HT-29 (cell line): ENCODE measurements at regions not wholly inside any gene's neighbourhood (a gene's known extent, or its start where the extent isn't known, plus 50 kb on each side); places are given as distances from the start of the nearest gene placed in this dataset.
A peak's percentile ranks its signal among the peaks of the same experiment; 100 is the strongest.
"Not testable (repeated sequence)": the region's sequence is repeated elsewhere in the genome, so short reads cannot be mapped to it uniquely, and the experiment has no call there.

Experiments
- DNase-seq: peaks from one replicate; pipeline ENCODE4 v3.0.0-alpha.2; 2015; ENCODE audit warnings: low spot score

DNA sequence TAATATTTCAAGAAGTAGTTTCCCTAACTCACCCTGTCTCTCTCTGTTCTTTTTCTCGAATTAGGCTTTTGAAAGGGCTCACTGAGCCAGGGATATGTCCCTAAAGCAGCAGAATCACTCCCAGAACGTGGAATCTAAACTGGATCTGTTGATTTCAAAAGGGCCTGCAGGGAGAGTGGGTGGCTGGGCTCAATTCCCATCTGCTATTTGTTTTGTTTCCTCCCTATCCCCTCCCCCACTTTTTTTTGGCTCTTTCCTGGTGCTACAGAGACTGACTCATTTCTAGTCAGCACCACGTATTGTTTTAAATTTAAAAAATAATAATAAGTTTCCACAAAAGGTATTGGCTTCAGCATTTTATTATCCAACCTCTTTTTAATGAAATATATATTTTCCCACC, 961.5 kb downstream of the FAM181B start:
- DNase-seq = no peak

- not testable (repeated sequence) for DNase-seq
These were observed 963.8 kb downstream of the FAM181B start for GRCh38 chr11:81769906-81770305.

DNA sequence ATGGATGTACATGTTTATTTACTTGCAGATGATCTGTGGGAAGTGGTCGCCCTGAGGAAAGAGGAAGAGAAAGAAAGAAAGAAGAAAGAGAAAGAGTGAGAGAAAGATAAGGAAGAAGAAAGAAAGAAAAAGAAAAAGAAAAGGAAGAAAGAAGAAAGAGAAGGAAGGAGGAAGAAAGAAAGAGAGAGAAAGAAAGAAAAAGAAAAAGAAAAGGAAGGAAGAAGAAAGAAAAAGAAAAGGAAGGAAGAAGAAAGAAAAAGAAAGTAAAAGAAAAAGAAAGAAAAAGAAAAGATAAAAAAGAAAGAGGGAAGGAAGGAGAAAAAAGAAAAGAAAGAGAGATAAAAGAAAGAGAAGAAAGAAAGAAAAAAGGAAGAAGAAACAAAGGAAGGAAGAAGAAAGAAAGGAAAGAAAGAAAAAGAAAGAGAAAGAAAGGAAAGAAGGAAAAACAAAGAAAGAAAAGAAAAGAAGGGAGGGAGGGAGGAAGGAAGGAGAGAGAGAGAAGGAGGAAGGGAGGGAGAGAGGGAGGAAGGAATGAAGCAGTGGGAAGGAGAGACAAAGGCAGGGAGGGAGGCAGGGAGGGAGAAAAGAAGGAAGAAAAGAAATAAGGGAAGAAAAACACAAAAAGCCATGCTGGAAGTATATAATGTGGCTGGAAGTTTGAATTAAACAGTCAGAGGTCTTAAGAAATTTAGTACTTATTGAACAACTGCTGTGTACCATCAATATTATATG, 976.6 kb downstream of the FAM181B start:
- no peak for DNase-seq

GRCh38 chr11:81749245-81749644, 984.4 kb downstream of the FAM181B start:
- no peak for DNase-seq

DNA sequence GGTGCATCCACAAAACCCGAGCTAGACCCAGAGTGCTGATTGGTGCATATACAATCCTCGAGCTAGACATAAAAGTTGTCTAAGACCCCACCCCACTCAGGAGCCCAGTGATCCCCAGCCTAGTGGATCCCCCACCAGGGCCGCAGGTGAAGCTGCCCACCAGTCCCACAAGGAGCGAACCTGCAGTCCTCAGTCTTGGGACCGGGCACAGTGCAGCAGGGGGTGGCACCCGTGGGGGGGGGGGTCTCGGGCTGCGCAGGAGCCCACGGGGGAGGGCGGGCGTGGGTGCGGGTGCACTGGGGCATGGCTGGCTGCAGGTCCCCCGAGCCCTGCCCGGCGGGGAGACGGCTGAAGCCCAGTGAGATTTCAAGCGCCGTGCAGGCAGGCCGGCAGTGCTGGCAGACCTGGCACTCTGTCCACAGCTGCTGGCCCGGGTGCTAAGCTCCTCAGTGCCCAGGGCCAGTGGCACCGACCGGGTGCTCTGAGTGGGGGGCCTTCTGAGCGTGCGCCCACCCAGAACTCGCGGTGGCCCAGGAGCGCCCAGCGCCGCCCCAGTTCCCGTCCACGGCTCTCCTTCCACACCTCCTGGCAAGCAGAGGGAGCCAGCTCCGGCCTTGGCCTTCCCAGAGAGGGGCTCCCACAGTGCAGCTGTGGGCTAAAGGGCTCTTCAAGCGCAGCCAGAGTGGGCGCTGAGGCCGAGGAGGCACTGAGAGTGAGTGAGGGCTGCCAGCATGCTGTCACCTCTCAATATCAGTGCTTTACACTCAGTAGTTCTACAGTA, 989.1 kb downstream of the FAM181B start:
- no peak for DNase-seq

DNA sequence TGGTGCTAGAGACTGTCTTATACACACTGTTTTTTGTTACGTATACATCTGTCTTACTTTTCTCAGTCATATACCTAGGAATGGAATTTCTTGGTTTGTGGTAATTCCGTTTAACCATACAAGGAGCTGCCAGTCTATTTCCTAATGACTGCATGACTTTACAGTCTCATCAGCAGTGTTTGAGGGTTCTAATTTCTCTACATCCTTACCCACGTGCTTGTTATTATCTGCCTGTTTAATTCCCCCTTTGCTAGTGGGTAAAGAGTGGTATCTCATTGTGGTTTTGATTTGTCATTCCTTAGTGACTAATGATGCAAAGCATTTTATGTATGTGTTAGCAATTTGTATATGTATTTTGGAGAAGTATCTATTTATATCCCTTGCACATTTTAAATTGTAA, 1008.0 kb downstream of the FAM181B start:
- no peak for DNase-seq

DNA sequence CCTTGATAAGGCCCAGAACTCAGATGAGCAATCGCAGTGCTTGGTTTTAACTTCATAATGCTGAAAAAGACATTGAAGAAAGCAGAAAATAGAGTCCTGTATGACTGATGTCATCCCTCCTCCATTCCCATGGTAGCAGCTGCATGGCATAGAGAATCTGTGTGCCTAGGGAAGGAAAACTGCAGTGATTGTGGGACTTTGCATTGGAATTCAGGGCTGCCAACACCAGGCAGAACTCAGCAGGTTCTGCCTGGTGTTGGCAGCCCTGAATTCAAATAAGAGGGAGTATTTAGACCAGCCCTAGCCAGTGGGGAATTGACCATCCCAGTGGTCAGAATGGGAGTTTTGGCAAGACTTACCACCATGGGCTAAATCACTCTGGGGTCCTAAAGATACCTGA, 1016.0 kb downstream of the FAM181B start:
- no peak for DNase-seq

GRCh38 chr11:81707881-81708280, 1025.8 kb downstream of the FAM181B start:
- DNase-seq = peak; percentile 2

GRCh38 chr11:81705283-81705682, 1028.4 kb downstream of the FAM181B start:
- no peak for DNase-seq

DNA sequence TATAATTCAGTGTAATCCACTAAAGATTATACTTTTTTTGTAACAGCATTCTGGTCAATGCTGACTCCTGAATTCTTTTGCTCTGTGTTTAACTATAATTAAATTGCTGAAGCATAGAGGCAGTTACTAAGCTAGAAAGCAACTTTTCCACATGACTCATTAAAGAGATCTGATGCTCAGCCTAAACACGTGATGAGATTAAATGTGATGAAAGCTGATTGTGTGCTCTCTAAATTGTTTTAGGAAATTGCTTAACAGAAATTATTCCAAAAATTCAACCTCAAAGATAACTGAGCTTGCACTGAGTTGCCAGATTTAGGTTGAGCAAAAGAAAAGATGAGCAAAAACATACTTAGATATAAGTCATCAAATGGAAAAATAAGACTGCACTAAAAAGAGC, 1033.6 kb downstream of the FAM181B start:
- DNase-seq = no peak

DNA sequence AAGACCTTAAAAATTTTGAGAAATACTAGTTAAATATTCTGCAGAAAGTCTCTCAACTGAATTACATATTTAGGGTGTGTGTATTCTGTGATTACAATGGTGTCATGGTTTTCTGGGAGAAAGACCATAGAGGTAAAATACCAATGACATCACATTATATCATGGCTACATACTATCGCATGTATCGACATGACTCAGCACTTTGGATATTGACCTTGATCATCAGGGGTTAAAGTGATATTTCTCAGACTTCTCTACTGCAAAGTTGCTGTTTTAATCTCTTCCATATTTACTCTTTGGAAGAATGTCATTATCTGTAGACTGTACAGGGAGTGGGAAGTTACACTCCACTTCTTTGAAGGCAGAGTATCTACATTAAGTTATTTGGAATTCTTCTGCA, 1046.6 kb downstream of the FAM181B start:
- DNase-seq = no peak

DNA sequence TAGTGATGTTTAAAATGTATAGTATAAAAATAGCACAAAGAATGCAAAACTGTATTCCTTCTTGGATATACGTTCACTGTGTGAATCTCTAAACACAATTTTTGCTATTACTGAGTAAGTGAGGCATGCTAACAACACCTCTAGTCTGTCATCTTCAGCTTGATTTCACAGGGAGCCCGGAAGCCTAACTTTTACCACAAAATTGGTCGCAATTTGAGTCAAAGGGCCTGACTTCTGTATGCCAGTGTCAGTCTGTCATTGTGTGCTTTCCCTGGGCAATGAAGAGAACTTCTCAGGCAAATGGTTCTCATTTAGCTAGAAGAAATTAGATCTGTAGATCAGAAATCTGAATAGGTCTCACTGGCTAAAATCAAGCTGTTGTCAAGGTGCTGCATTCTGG, 1059.5 kb downstream of the FAM181B start:
- DNase-seq = no peak

DNA sequence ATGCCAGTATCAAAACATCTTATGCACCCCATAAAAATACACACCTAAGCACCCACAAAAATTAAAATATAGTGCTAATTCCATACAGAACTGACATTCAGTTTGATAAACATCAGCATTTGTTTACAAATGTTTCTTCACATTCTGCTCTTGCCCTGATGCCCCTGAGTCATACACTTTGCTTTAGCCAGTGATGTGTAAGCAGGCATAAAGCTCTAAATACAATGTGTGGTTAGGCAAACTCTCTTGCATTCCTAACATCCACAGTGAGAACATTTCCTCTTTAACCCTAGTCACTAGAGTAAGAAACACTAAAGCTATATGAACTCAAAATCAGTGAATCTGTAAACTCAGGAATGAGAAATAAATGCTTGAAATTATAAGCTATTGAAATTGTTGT, 1060.7 kb downstream of the FAM181B start:
- DNase-seq = no peak

DNA sequence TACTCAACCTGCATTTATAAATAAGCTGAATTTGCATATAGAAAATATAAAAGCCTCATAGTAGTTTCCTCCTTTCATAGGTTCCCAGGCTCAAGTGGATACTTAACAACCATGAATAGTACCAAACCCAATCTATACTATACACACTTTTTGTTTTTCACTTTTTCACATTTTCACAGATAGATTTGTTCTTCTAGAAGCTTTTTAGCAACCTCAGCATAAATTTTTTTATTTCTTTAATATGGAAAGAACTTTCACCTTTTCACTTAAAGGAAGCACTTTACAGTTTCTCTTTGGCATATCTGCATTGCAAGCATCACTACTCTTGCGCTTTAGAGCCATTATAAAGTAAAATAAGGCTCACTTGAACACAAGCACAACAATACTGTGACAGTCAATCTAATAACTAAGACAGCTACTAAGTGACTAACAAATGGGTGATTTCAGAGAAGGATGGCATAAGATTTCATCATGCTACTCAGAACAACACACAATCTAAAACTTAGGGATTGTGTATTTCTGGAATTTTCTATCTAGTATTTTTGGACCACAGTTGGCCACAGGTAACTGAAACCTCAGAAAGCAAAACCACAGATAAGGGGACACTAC, 1063.6 kb downstream of the FAM181B start:
- DNase-seq = no peak

DNA sequence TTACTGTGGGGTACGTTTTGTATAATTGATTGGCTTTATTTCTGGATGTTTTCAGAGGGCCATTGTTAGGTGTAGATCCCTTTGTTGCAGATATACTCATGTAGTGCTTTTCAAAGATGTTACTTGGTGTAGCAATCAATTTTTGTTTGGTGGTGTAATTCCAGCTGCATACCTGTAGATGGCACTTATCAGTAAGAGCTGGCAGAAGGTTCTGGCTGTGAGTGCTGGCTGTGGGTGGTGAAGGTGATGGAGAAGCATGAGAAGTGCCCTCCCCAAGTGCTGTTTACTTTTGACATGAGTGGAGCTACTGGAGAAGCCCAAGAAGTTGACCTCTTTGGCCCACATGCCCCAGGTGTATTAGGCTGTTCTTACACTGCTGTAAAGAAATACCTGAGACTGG, 1074.9 kb downstream of the FAM181B start:
- DNase-seq = peak; percentile 51

DNA sequence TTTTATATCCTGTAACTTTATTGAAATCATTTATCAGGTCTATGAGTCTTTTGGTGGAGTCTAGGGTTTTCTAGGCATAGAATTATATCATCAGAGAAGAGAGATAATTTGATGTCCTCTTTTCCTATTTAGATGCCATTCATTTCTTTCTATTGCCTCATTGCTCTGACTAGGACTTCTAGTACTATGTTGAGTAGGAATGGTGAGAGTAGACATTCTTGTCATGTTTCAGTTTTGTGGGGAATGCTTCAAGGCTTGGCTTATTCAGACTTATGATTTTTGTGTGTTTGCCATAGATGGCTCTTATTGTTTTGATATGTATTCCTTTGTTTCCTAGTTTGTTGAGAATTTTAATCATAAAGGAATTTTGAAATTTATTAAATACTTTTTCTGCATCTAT, 1078.3 kb downstream of the FAM181B start:
- DNase-seq = no peak

DNA sequence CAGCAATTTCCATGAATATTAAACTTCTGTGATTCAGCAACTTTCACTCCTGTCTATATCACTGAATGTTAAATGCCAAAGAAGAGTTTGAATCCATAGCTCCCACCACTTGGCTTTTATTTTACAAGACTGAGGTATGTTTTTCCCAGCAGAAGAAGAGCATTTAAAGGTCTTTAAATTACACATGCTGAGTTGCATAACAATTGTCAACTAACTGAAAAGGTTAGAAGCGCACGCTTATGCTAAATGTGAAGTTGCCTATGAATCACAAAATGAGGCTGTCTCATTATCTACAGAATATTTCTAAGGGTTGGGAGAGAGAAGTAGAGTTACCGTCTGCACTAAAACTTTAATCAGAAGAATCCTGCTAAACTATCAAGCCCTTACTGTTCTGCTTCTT, 1086.3 kb downstream of the FAM181B start:
- DNase-seq = no peak

GRCh38 chr11:81644239-81644840, 1089.3 kb downstream of the FAM181B start:
- peak; percentile 80 for DNase-seq

- DNase-seq = no peak
These were observed 1099.2 kb downstream of the FAM181B start for GRCh38 chr11:81634483-81634882.

- no peak for DNase-seq
These were observed 1131.2 kb downstream of the FAM181B start for GRCh38 chr11:81602508-81602907.

DNA sequence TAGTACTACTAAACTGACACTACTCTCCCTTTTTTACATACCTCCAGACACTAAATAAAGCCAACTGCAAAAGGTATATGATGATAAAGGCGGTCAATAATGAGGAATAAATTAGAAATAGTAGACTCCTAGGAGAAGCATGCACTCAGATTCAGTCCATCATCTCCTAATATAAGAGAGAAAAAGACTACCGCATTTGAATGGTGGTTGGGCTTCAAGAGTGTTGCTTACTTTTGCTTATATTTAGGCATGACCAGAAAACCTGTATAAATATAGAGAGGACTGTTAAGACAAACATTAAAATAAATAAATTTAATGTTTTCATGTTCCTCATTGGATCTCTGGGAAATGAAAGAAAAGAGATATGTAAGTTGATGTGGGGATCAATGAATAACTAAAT, 1137.0 kb downstream of the FAM181B start:
- DNase-seq = no peak

GRCh38 chr11:81585390-81585933, 1148.2 kb downstream of the FAM181B start:
- DNase-seq = no peak
